IMR-90 (cell line): ENCODE measurements at regions not wholly inside any gene's neighbourhood (a gene's known extent, or its start where the extent isn't known, plus 50 kb on each side); places are given as distances from the start of the nearest gene placed in this dataset.

Experiments used
- ATAC-seq: fragments of 200-7000 bp; cut with Tn5 transposase; 2 replicates; pipeline ENCODE4 v1.9.1; 2020; ENCODE audit warnings: low read depth, mild to moderate bottlenecking, moderate library complexity
- BruUV-seq: library from RNA; stranded (reverse); fragments of 400-500 nt; replicated peaks from 2 replicates; lab custom pipeline; 2021; lab: Mats Ljungman, UMichigan
- CTCF ChIA-PET: fragments of 300-600 bp; formaldehyde crosslinking; extraction: SDS; loops from one replicate; lab custom pipeline; 2021; ENCODE audit warnings: antibody characterized with exemption; lab: Yijun Ruan, JAX
- POLR2A ChIA-PET: fragments of 300-600 bp; sonication (Branson Sonifier 250); formaldehyde crosslinking; loops from one replicate; lab custom pipeline; 2022; ENCODE audit warnings: antibody characterized with exemption; ENCODE audit not compliant: unreplicated experiment; lab: Charles Lee
- DNase-seq: peaks from one replicate; pipeline ENCODE4 v3.0.0; 2013
- H2AFZ ChIP-seq: replicated peaks from 2 replicates; pipeline ENCODE3; 2013; ENCODE audit warnings: low read length, mild to moderate bottlenecking; ENCODE audit not compliant: poor library complexity
- H2AK5ac ChIP-seq: 2 replicates; pipeline ENCODE4 v1.6.1; 2013; ENCODE audit warnings: low read depth, low read length, inconsistent platforms
- H2AK9ac ChIP-seq: replicated peaks from 2 replicates; pipeline ENCODE3; 2013; ENCODE audit warnings: mild to moderate bottlenecking, low read depth, low read length, moderate library complexity; ENCODE audit not compliant: poor library complexity
- H2BK120ac ChIP-seq: 2 replicates; pipeline ENCODE4 v1.6.1; 2013; ENCODE audit warnings: low read depth, low read length, inconsistent platforms
- H2BK15ac ChIP-seq: 3 replicates; pipeline ENCODE4 v1.6.1; 2013; ENCODE audit warnings: low read depth, low read length, inconsistent platforms
- H2BK20ac ChIP-seq: 2 replicates; pipeline ENCODE4 v1.6.1; 2013; ENCODE audit warnings: low read depth, mild to moderate bottlenecking, inconsistent platforms, low read length, moderate library complexity
- H2BK5ac ChIP-seq: 2 replicates; pipeline ENCODE4 v1.6.1; 2013; ENCODE audit warnings: mild to moderate bottlenecking, low read depth, low read length, inconsistent platforms; ENCODE audit not compliant: poor library complexity, severe bottlenecking
- H3K14ac ChIP-seq: replicated peaks from 2 replicates; pipeline ENCODE4 v1.6.1; 2013; ENCODE audit warnings: low read depth, low read length, inconsistent platforms
- H3K18ac ChIP-seq: 2 replicates; pipeline ENCODE4 v1.6.1; 2013; ENCODE audit warnings: low read depth, low read length, control low read depth
- H3K23ac ChIP-seq: 2 replicates; pipeline ENCODE4 v1.6.1; 2013; ENCODE audit warnings: low read depth, low read length, inconsistent platforms
- H3K27ac ChIP-seq: 2 replicates; pipeline ENCODE4 v1.5.1; 2013; ENCODE audit warnings: mild to moderate bottlenecking, control low read depth, low read length; ENCODE audit not compliant: insufficient read depth
- H3K27me3 ChIP-seq: 2 replicates; pipeline ENCODE4 v1.6.1; 2013; ENCODE audit warnings: low read length; ENCODE audit not compliant: control insufficient read depth, insufficient read depth
- H3K36me3 ChIP-seq: 2 replicates; pipeline ENCODE4 v1.6.1; 2013; ENCODE audit warnings: low read length, mixed read lengths; ENCODE audit not compliant: control insufficient read depth, insufficient read depth
- H3K4ac ChIP-seq: 2 replicates; pipeline ENCODE4 v1.6.1; 2013; ENCODE audit warnings: low read depth, low read length, inconsistent platforms
- H3K4me1 ChIP-seq: 2 replicates; pipeline ENCODE4 v1.6.1; 2013; ENCODE audit warnings: low read length, mixed read lengths; ENCODE audit not compliant: control insufficient read depth, insufficient read depth
- H3K4me2 ChIP-seq: 2 replicates; pipeline ENCODE4 v1.6.1; 2013; ENCODE audit warnings: low read depth, mild to moderate bottlenecking, control low read depth, low read length, moderate library complexity
- H3K4me3 ChIP-seq: 2 replicates; pipeline ENCODE4 v1.5.1; 2013; ENCODE audit warnings: low read depth, mild to moderate bottlenecking, control low read depth, low read length, moderate library complexity; ENCODE audit not compliant: insufficient read depth
- H3K56ac ChIP-seq: 2 replicates; pipeline ENCODE4 v1.6.1; 2013; ENCODE audit warnings: low read length, inconsistent platforms; ENCODE audit not compliant: insufficient read depth; ENCODE audit errors: extremely low read depth
- H3K79me1 ChIP-seq, 2 experiments: 2 replicates each; pipeline ENCODE4 v1.6.1; 2013; ENCODE audit warnings: low read length in 2 of 2, inconsistent platforms in 1 of 2, low read depth in 1 of 2
- H3K9ac ChIP-seq: 2 replicates; pipeline ENCODE4 v1.6.1; 2013; ENCODE audit warnings: low read depth, low read length, control low read depth
- H3K9me1 ChIP-seq: 2 replicates; pipeline ENCODE4 v1.6.1; 2013; ENCODE audit warnings: low read length, inconsistent platforms; ENCODE audit not compliant: insufficient read depth
- H3K9me3 ChIP-seq: 2 replicates; pipeline ENCODE4 v1.6.1; 2013; ENCODE audit warnings: low read length; ENCODE audit not compliant: control insufficient read depth, insufficient read depth
- H4K20me1 ChIP-seq: 2 replicates; pipeline ENCODE4 v1.6.1; 2013; ENCODE audit warnings: low read length, inconsistent platforms; ENCODE audit not compliant: insufficient read depth
- H4K5ac ChIP-seq: 2 replicates; pipeline ENCODE4 v1.6.1; 2013; ENCODE audit warnings: mild to moderate bottlenecking, low read depth, low read length, control low read depth
- H4K8ac ChIP-seq, 2 experiments: 2 replicates each; pipeline ENCODE4 v1.6.1; 2013; ENCODE audit warnings: low read depth in 2 of 2, low read length in 2 of 2, control low read depth in 1 of 2, inconsistent platforms in 1 of 2
- H4K91ac ChIP-seq: 2 replicates; pipeline ENCODE4 v1.6.1; 2013; ENCODE audit warnings: low read depth, low read length, inconsistent platforms; ENCODE audit not compliant: insufficient read depth
- BHLHE40 ChIP-seq: fragments of 150-350 bp; IDR thresholded peaks from 2 replicates; pipeline ENCODE4 v1.6.1; 2016; ENCODE audit warnings: mild to moderate bottlenecking, low read depth, low read length
- CEBPB ChIP-seq: IDR thresholded peaks from 2 replicates; pipeline ENCODE4 v1.6.1; 2012; ENCODE audit warnings: low read depth, low read length, improper control_type of control experiment
- CHD1 ChIP-seq: IDR thresholded peaks from 2 replicates; pipeline ENCODE4 v1.6.1; 2012; ENCODE audit warnings: low read depth, low read length, improper control_type of control experiment
- FOS ChIP-seq: fragments of 150-350 bp; IDR thresholded peaks from 2 replicates; pipeline ENCODE4 v1.6.1; 2016; ENCODE audit warnings: low read depth, low read length
- MAFK ChIP-seq: IDR thresholded peaks from 2 replicates; pipeline ENCODE4 v1.6.1; 2012; ENCODE audit warnings: low read depth, low read length, improper control_type of control experiment
- MAZ ChIP-seq: IDR thresholded peaks from 2 replicates; pipeline ENCODE4 v1.6.1; 2012; ENCODE audit warnings: low read depth, mild to moderate bottlenecking, low read length, improper control_type of control experiment, moderate library complexity, borderline replicate concordance
- MXI1 ChIP-seq: IDR thresholded peaks from 2 replicates; pipeline ENCODE4 v1.6.1; 2012; ENCODE audit warnings: low read depth, mild to moderate bottlenecking, low read length, moderate library complexity, borderline replicate concordance
- NFE2L2 ChIP-seq: fragments of 150-350 bp; IDR thresholded peaks from 2 replicates; pipeline ENCODE4 v1.6.1; 2016; ENCODE audit warnings: low read depth, mild to moderate bottlenecking, low read length
- POLR2A ChIP-seq: IDR thresholded peaks from 2 replicates; pipeline ENCODE4 v1.6.1; 2012; ENCODE audit warnings: mild to moderate bottlenecking, low read depth, low read length
- RAD21 ChIP-seq: IDR thresholded peaks from 2 replicates; pipeline ENCODE4 v1.6.1; 2012; ENCODE audit warnings: low read length, improper control_type of control experiment
- RCOR1 ChIP-seq: IDR thresholded peaks from 2 replicates; pipeline ENCODE4 v1.6.1; 2012; ENCODE audit warnings: mild to moderate bottlenecking, low read length, improper control_type of control experiment; ENCODE audit not compliant: insufficient replicate concordance
- RFX5 ChIP-seq: IDR thresholded peaks from 2 replicates; pipeline ENCODE4 v1.8.0; 2012; ENCODE audit warnings: low read depth, mild to moderate bottlenecking, low read length, moderate library complexity
- SMC3 ChIP-seq: fragments of 150-350 bp; IDR thresholded peaks from 2 replicates; pipeline ENCODE4 v1.6.1; 2016; ENCODE audit warnings: low read depth, mild to moderate bottlenecking, antibody characterized with exemption, low read length, moderate library complexity
- WGBS, 2 experiments: methylation state at CpG; one replicate each; pipeline versions ENCODE4 v1.1.5 to v1.1.7; 2013; ENCODE audit warnings: missing lambda C conversion rate in 2 of 2; ENCODE audit not compliant: insufficient read length in 1 of 2; ENCODE audit errors: extremely low coverage in 2 of 2; 5-methylcytosine and 5-hydroxymethylcytosine counted together
- dilution Hi-C: fragments of 300-500 bp; cut with HindIII; formaldehyde crosslinking; loops from one replicate; pipeline ENCODE4 v1.14.3; 2018; ENCODE audit warnings: low sequenced_read_pairs; ENCODE audit not compliant: unreplicated experiment
- in situ Hi-C: fragments of 300-500 bp; cut with MboI; formaldehyde crosslinking; loops from 3 replicates; pipeline ENCODE4 v1.14.3; 2019; ENCODE audit warnings: low sequenced_read_pairs, inconsistent platforms, mixed read lengths
- intact Hi-C: fragments of 100-400 bp; cut with micrococcal nuclease; formaldehyde crosslinking; loops from 2 replicates; pipeline ENCODE4 v1.10.0; 2022
- TF ChIP-seq, protein P1 (sequence below): fragments of 150-350 bp; IDR thresholded peaks from 2 replicates; pipeline ENCODE4 v1.6.1; 2016; ENCODE audit warnings: low read depth, mild to moderate bottlenecking, low read length, moderate library complexity, borderline replicate concordance
- TF ChIP-seq, protein P2 (sequence below): conservative IDR thresholded peaks from 2 replicates; pipeline ENCODE4 v1.5.1; 2012; ENCODE audit warnings: mild to moderate bottlenecking, low read depth, low read length, improper control_type of control experiment
- TF ChIP-seq, protein P3 (sequence below): fragments of 150-350 bp; IDR thresholded peaks from 2 replicates; pipeline ENCODE4 v1.6.1; 2017; ENCODE audit warnings: mild to moderate bottlenecking, antibody characterized with exemption, low read length, low read depth

GRCh38 chr3:124659175-124659574, 71.1 kb upstream of the UMPS start:
- Histone ChIP-seq H4K5ac (no peak overlapping the region), H2AK9ac (no peak overlapping the region), H3K4me3 (no peak overlapping the region), H2AK5ac (no peak overlapping the region), H2BK120ac (no peak overlapping the region), H3K4me2 (no peak overlapping the region), H2BK5ac (no peak overlapping the region), H3K79me1 (no peaks in the 10 kb centered on the region), H4K91ac (no peak overlapping the region), H2BK15ac (no peak overlapping the region), H3K18ac (no peak overlapping the region), H3K4ac (no peak overlapping the region), H3K4me1 (peaks cover 5% of the 10 kb centered on the region), H3K36me3 (no peaks in the 10 kb centered on the region), H3K27me3 (peaks cover 2% of the 10 kb centered on the region; the same call in 1 of the 2 replicates), H3K23ac (no peak overlapping the region), H3K9me3 (no peaks in the 10 kb centered on the region), H3K14ac (no peak overlapping the region), H2BK20ac (no peak overlapping the region), H3K9me1 (no peaks in the 10 kb centered on the region; the same call in 1 of the 2 replicates), H2AFZ (peak overlapping the region; percentile 17), H4K8ac (no peak overlapping the region), H3K9ac (no peak overlapping the region), H3K56ac (no peak overlapping the region), H3K27ac (no peak overlapping the region), H4K20me1 (no peaks in the 10 kb centered on the region)
- in situ Hi-C loops: no loop called here
- intact Hi-C loops: no loop called here
- WGBS, 2 experiments: no CpG with 5 or more reads among the region's 1 CpG
- no peak for ATAC-seq
- dilution Hi-C loops: no loop called here
- POLR2A ChIA-PET: no interaction called here
- TF ChIP-seq RFX5 (no peak), BHLHE40 (no peak), POLR2A (no peak), CEBPB (no peak), RAD21 (no peak), MAZ (no peak), CHD1 (no peak), SMC3 (no peak), FOS (no peak), MAFK (no peak), MXI1 (no peak), RCOR1 (no peak), NFE2L2 (no peak)
- TF ChIP-seq, protein P1, sequence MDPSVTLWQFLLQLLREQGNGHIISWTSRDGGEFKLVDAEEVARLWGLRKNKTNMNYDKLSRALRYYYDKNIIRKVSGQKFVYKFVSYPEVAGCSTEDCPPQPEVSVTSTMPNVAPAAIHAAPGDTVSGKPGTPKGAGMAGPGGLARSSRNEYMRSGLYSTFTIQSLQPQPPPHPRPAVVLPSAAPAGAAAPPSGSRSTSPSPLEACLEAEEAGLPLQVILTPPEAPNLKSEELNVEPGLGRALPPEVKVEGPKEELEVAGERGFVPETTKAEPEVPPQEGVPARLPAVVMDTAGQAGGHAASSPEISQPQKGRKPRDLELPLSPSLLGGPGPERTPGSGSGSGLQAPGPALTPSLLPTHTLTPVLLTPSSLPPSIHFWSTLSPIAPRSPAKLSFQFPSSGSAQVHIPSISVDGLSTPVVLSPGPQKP: no peak
- TF ChIP-seq, protein P2, sequence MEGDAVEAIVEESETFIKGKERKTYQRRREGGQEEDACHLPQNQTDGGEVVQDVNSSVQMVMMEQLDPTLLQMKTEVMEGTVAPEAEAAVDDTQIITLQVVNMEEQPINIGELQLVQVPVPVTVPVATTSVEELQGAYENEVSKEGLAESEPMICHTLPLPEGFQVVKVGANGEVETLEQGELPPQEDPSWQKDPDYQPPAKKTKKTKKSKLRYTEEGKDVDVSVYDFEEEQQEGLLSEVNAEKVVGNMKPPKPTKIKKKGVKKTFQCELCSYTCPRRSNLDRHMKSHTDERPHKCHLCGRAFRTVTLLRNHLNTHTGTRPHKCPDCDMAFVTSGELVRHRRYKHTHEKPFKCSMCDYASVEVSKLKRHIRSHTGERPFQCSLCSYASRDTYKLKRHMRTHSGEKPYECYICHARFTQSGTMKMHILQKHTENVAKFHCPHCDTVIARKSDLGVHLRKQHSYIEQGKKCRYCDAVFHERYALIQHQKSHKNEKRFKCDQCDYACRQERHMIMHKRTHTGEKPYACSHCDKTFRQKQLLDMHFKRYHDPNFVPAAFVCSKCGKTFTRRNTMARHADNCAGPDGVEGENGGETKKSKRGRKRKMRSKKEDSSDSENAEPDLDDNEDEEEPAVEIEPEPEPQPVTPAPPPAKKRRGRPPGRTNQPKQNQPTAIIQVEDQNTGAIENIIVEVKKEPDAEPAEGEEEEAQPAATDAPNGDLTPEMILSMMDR: no peak
- TF ChIP-seq, protein P3, sequence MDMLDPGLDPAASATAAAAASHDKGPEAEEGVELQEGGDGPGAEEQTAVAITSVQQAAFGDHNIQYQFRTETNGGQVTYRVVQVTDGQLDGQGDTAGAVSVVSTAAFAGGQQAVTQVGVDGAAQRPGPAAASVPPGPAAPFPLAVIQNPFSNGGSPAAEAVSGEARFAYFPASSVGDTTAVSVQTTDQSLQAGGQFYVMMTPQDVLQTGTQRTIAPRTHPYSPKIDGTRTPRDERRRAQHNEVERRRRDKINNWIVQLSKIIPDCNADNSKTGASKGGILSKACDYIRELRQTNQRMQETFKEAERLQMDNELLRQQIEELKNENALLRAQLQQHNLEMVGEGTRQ: no peak
- DNase-seq: no peak
- CTCF ChIA-PET: no interaction called here
- no TSS peak for BruUV-seq
